ENCODE measurements at regions not wholly inside any gene's neighbourhood (a gene's known extent, or its start where the extent isn't known, plus 50 kb on each side); places are given as distances from the start of the nearest gene placed in this dataset.
A peak's percentile ranks its signal among the peaks of the same experiment; 100 is the strongest.

DNA sequence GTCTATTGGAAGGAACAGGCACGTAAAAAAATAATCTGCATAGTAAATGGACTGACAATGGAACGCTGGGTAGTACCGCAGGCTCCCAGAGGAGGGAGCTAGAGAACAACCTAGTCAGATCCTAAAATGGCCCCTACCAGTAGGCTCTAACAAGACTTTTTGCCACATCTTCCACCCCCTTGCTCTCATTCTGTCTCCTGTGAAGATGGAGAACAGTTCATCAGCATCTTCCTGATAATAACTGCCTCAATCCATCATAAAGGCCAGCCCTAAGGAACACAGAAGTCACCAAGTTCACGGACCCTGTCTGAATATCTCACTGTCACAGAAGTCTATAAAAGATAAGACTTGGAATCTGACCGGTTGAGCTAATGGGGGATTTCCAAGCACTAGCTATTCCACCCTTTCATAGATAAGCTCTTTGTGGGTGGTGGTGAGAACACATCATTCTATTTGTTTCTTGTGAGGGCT lies 133.4 kb downstream of the SLC1A3 start:
- Histone ChIP-seq H3K36me3 (replicated peaks in 1 of 2; ENCODE audit: insufficient read depth in 1 of 2, low read depth in 2 of 2) (no peaks in the 10 kb centered on the region), H3K27me3 (peaks cover 0 to 3% of the 10 kb centered on the region in 2 donors), H3K4me1 (peaks cover 55% of the 10 kb centered on the region), H3K4me3 (no peak overlapping the region), H3K27ac (peak overlapping the region; percentile 37 to 82 (median 68)), H3K9me3 (no peaks in the 10 kb centered on the region)
- intact Hi-C loops (cut with DNase I) = loop anchor here (10.0 kb wide), 1 partner anchor 265 kb away; no protein-coding TSS in a partner anchor
- peak; percentile 79 to 92 (median 88) for DNase-seq
- ATAC-seq = peak; percentile 61
- 5% methylated on average over 5 of the region's 5 CpGs for WGBS, 2 donors
- TF ChIP-seq, protein P1, sequence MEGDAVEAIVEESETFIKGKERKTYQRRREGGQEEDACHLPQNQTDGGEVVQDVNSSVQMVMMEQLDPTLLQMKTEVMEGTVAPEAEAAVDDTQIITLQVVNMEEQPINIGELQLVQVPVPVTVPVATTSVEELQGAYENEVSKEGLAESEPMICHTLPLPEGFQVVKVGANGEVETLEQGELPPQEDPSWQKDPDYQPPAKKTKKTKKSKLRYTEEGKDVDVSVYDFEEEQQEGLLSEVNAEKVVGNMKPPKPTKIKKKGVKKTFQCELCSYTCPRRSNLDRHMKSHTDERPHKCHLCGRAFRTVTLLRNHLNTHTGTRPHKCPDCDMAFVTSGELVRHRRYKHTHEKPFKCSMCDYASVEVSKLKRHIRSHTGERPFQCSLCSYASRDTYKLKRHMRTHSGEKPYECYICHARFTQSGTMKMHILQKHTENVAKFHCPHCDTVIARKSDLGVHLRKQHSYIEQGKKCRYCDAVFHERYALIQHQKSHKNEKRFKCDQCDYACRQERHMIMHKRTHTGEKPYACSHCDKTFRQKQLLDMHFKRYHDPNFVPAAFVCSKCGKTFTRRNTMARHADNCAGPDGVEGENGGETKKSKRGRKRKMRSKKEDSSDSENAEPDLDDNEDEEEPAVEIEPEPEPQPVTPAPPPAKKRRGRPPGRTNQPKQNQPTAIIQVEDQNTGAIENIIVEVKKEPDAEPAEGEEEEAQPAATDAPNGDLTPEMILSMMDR (IDR thresholded peaks at IDR 0.05) = peak; percentile 72 to 97 (median 91)
- TF ChIP-seq POLR2A (IDR thresholded peaks at IDR 0.05) = no peak

- peak; percentile 54 to 74 (median 64) for DNase-seq
- peak; percentile 55 for ATAC-seq
- TF ChIP-seq, protein P1 (IDR thresholded peaks at IDR 0.05) = peak in 1 of 7 experiments; percentile 4
- TF ChIP-seq POLR2A (IDR thresholded peaks at IDR 0.05) = peak; percentile 13 to 31 (median 29)
- Histone ChIP-seq H3K27me3 (peaks cover 0 to 3% of the 10 kb centered on the region in 2 donors), H3K36me3 (replicated peaks in 1 of 2; ENCODE audit: insufficient read depth in 1 of 2, low read depth in 2 of 2) (no peaks in the 10 kb centered on the region), H3K4me3 (no peak overlapping the region), H3K27ac (peak overlapping the region; percentile 37 to 82 (median 68)), H3K9me3 (no peaks in the 10 kb centered on the region), H3K4me1 (peaks cover 56% of the 10 kb centered on the region)
- 40 to 47% methylated on average over 8 of the region's 8 CpGs for WGBS, 2 donors
- intact Hi-C loops (cut with DNase I) = no loop called here
Measured at GRCh38 chr5:36740259-36740898, 134.0 kb downstream of the SLC1A3 start.

DNA sequence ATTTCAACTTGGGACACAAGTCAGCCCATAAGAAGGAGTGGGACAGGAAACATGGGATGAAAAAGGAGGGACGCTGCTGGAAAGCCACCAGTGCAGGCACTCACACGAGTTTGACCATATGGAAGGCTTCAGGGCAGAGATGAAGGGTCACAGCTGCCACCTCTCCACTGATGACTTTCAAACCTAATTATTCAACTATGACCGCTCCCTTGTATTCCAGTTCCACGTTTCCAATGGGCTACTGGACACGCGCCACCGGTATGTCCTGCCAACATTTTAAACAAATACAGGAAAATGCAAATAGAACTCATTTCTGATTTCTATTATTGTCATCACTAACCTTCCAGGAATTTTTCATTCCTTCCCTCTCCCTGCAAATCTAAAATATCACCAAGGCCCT lies 134.7 kb downstream of the SLC1A3 start:
- DNase-seq (peak; percentile 78 to 86 (median 81)), ATAC-seq (peak; percentile 30)
- no peak overlapping the region for H3K4me3 ChIP-seq
- TF ChIP-seq, protein P1 (IDR thresholded peaks at IDR 0.05) = no peak
- TF ChIP-seq POLR2A (IDR thresholded peaks at IDR 0.05) = no peak
- H3K4me1 ChIP-seq = peaks cover 64% of the 10 kb centered on the region
- peak overlapping the region; percentile 34 to 82 (median 68) for H3K27ac ChIP-seq
- 36 to 38% methylated on average over 7 of the region's 7 CpGs for whole genome bisulfite sequencing, 2 donors
- peaks cover 0 to 3% of the 10 kb centered on the region in 2 donors for H3K27me3 ChIP-seq
- intact Hi-C loops (cut with DNase I) = no loop called here
- H3K36me3 ChIP-seq (replicated peaks in 1 of 2; ENCODE audit: insufficient read depth in 1 of 2, low read depth in 2 of 2) = no peaks in the 10 kb centered on the region
- no peaks in the 10 kb centered on the region for H3K9me3 ChIP-seq

DNA sequence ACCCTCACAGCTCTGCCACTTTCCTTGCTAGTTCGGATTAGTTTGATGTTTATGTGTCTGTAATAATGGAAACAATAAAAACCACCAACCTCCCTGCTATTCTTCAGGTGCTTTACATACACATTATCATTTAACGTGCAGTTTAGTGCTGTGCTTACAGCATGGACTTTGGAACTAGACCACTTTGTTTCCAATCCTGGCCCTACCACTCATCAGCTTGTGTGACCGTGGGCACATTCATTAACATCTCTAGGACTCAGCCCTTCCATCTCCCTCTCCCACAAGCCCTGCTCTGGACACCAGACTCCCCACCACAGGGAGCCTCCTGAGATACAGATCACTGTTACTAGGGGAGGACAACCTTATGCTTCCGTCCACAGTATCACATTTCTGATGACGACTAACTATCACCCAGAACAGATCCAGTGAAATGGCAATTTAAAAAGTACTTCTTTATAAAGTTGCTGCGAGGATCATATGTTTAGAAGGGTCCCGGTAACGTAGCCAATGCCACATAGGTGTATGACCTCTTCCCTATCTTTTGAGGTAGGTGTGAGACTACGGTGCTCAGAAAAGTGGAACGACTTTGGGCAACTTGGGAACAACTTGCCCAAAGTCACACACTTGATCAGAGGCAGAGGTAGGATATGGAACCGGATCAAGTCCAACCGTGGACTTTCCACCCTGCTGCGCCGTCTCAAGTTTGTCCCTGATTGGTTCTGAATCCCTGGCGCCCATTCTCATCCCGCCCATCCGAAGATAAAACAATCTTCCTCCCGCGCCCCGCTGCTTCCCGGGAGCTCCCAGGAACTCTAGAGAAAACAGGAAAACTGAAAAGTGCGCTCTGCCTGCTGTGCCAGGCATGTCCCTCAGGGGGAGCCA lies 132.4 kb upstream of the NIPBL start:
- peak; percentile 81 to 89 (median 85) for DNase-seq
- peak; percentile 72 for ATAC-seq
- Histone ChIP-seq H3K36me3 (replicated peaks in 1 of 2; ENCODE audit: insufficient read depth in 1 of 2, low read depth in 2 of 2) (no peaks in the 10 kb centered on the region), H3K27ac (peak overlapping the region; percentile 90 to 97 (median 94)), H3K27me3 (no peaks in the 10 kb centered on the region), H3K9me3 (no peaks in the 10 kb centered on the region), H3K4me3 (peak overlapping the region; percentile 30 to 48), H3K4me1 (peaks cover 69% of the 10 kb centered on the region)
- WGBS, 2 donors = 9 to 18% methylated on average over 9 to 22 of the region's 22 CpGs
- TF ChIP-seq, protein P1 (IDR thresholded peaks at IDR 0.05) = peak in 6 of 7 experiments; percentile 49 to 84 (median 76)
- TF ChIP-seq POLR2A (IDR thresholded peaks at IDR 0.05) = no peak
- intact Hi-C loops (cut with DNase I) = no loop called here

Data from body of pancreas (tissue), 4 donors.